GM18499 (cell line): ENCODE measurements at regions not wholly inside any gene's neighbourhood (a gene's known extent, or its start where the extent isn't known, plus 50 kb on each side); places are given as distances from the start of the nearest gene placed in this dataset.
A peak's percentile ranks its signal among the peaks of the same experiment; 100 is the strongest.

ENCODE experiments used
- ATAC-seq: cut with Tn5 transposase; IDR thresholded peaks from one replicate; pipeline ENCODE4 v1.9.1; 2021; ENCODE audit warnings: moderate number of reproducible peaks; ENCODE audit not compliant: insufficient read depth, unreplicated experiment

GRCh38 chrX:51798701-51799100 lies 55.5 kb downstream of the GSPT2 start:
- no peak for ATAC-seq

DNA sequence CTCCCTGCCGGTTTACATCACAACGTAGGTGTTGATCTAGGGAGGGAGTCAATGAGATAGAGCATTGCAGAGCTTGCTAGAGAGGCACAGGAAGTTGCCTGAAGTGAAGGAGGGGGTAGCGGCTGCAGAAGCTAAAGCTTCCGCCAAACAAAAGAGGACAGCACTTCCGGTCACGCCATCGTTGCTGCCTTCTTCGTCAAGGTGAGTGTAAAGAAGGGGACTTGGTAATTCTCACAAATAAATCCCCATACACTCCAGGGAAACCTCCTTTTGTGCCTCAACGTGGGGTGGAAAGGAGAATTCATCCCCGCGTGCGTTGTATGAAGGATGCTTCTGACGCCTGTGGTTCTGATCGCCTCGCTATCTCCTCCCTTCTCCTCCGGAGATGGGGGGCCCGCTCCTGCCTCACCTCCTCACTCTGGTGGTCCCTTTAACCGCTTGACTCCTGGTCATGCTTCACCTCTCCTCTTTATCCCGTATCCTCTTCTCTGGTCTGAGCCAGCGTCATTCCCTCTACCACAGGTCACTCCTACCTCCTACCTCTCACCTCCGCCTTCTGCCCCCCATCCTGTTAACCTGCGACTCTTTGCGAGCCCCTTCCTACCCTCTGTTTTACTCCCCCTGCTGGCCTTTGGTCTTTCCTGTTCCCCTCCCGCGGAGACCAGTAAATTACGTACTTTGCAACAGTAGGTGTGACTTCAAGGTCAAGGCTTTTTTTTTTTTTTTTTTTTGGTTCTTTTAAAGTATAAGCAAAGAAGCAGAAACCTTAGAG lies 59.9 kb downstream of the GSPT2 start:
- ATAC-seq, result peak; percentile 54

GRCh38 chrX:51803833-51804232 lies 60.6 kb downstream of the GSPT2 start:
- ATAC-seq, result no peak

DNA sequence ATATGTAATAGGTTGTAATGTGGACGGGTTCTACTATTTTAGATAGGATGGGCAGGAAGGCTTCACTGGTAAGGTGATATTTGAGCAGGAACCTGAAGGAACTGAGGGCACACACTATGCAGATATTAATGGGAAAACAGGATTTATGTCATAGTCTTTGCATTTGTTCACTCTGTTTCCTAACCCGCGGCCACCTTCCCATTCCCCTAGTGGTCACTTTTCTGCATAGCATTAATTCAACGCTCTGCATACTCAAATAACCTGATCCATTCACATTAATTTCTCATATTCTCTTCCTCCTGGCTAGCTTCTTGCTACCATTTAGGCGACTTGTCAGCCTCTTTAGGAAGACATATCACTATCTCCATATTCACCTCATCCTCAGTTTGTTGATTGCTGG lies 61.5 kb downstream of the GSPT2 start:
- ATAC-seq, result no peak

- no peak for ATAC-seq
These were observed 70.7 kb downstream of the GSPT2 start for GRCh38 chrX:51813886-51814460.

DNA sequence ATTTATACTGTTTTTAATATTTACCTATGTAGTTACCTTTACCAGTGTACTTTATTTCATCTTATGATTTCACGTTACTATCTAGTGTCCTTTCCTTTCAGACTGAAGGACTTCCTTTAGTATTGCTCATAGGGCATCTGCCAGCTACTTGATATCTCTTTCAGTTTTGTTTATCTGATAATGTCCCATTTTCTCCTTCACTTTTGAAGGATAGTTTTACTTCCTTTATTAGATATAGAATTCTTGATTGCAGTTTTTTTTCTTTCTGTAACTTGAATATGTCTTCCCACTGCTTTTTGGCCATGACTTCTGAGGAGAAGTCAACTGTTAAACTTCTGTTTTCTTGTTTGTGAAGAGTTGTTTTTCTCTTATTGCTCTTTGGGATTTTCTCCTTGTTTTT lies 69.4 kb upstream of the MAGED1 start:
- ATAC-seq, result no peak

GRCh38 chrX:51825436-51825835 lies 68.0 kb upstream of the MAGED1 start:
- ATAC-seq, result no peak

DNA sequence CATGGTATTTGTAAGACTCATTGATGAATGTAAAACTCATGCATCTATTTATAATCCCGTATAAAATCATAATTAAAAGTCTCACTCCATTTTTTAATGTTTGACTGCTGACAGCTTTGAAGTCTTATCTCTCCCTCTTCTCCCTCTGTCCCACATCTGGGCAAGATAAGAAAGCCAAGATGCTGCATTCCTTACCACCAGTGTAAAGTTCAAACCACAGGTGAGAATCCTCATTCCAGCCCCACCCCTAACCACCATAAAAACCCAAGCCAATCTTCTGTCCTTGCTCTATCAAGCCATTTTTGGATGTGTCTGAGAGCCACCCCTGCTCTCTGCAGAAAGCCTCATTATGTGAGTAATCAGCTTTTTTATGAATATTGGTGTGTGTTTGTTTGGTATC lies 59.3 kb upstream of the MAGED1 start:
- no peak for ATAC-seq

DNA sequence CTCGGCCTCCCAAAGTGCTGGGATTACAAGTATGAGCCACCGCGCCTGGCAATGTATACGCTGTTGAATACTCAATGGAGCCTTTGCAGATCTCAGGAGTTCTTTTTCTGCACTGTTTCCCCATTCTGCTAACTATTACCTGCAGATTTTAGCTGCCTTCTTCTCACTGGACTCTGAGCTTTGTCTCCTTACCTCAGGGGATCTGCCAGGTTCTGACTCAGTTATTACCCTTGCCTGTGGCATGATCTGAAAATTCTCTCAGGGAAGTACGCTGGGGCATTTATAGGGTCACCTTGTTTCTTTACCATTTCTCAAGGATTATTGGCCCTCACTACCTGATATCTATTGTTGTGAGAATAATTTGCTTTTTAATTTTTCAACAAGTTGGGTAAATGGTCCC lies 56.6 kb upstream of the MAGED1 start:
- no peak for ATAC-seq

- ATAC-seq, result no peak
These were observed 56.0 kb upstream of the MAGED1 start for GRCh38 chrX:51837451-51837850.

DNA sequence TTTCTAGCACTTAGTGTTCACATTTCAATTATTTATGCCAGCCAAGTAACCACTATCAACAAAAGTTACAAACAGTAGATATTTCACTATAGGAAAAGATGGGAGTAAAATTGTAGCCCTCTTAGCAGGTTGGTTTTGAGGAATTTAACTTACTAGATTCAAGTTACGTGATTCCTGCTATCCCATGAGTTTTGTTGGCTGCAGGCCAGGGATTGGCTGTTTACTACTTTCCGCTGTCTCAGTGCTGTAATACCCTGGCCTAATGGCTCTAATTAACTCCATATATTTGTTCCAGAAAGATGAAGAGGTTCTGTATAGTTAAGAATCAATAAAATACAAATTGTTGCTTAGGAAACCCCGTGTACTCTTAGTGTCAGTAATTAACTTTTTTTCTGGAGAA lies 55.5 kb upstream of the MAGED1 start:
- ATAC-seq, result no peak
